ENCODE measurements at regions not wholly inside any gene's neighbourhood (a gene's known extent, or its start where the extent isn't known, plus 50 kb on each side); places are given as distances from the start of the nearest gene placed in this dataset.

DNA sequence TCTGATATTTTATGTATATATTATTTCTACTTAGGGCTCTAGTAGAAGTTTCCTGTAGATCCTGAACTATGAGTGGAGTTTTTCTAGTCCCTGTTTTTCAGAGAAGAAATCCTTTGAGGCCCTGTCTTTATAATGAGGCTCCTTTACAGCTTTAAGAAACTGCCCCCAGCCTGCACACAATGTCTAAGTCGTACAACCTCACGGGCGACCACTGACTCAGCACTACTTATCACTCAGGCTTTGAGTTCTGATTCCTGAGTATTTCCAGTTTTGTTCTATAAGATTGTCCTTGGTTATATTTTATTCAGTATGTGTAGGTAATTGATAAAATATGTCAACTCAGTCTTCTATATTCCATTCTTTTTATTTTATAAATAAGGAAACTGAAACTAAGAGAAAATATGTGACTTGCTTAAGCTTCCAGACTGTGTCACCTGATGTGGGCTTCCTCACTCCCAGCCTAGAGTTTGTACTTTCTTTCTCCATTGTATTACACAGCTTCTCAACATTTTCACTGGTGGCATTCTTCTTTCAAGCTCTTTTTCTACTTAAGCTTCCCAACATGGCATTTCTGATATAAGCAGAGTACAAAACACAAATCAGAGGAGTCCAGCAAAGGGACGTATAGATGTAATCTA is 167.0 kb downstream of the TBX18 start:
- no CpG with 5 or more reads among the region's 4 CpGs for WGBS (ENCODE audit: insufficient coverage)
- no peak overlapping the region for H3K4me3 Mint-ChIP-seq
- no peaks in the 10 kb centered on the region for H3K9me3 ChIP-seq (replicated peaks in 1 of 2; ENCODE audit: control insufficient read depth in 1 of 2, insufficient read depth in 1 of 2, low read length in 2 of 2)
- no peaks in the 10 kb centered on the region for H3K27me3 ChIP-seq (ENCODE audit: control insufficient read depth in 2 of 2, insufficient read depth in 2 of 2, low read length in 2 of 2)
- no peaks in the 10 kb centered on the region for H3K36me3 Mint-ChIP-seq
- TF ChIP-seq, protein P1, sequence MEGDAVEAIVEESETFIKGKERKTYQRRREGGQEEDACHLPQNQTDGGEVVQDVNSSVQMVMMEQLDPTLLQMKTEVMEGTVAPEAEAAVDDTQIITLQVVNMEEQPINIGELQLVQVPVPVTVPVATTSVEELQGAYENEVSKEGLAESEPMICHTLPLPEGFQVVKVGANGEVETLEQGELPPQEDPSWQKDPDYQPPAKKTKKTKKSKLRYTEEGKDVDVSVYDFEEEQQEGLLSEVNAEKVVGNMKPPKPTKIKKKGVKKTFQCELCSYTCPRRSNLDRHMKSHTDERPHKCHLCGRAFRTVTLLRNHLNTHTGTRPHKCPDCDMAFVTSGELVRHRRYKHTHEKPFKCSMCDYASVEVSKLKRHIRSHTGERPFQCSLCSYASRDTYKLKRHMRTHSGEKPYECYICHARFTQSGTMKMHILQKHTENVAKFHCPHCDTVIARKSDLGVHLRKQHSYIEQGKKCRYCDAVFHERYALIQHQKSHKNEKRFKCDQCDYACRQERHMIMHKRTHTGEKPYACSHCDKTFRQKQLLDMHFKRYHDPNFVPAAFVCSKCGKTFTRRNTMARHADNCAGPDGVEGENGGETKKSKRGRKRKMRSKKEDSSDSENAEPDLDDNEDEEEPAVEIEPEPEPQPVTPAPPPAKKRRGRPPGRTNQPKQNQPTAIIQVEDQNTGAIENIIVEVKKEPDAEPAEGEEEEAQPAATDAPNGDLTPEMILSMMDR (IDR thresholded peaks at IDR 0.05) = no peak
- H3K4me2 ChIP-seq (replicated peaks; ENCODE audit: extremely low read depth, low read length, poor library complexity, severe bottlenecking) = no peak overlapping the region
- no peak overlapping the region for H2AFZ ChIP-seq (ENCODE audit: insufficient read depth, low read depth, low read length, poor library complexity, severe bottlenecking)
- peaks cover 0 to 11% (median 2%) of the 10 kb centered on the region in 7 donors for H3K9me3 Mint-ChIP-seq
- no peaks in the 10 kb centered on the region for H3K4me1 ChIP-seq (ENCODE audit: control insufficient read depth in 1 of 2, insufficient read depth in 2 of 2, low read length in 2 of 2)
- H3K36me3 ChIP-seq (replicated peaks in 1 of 2; ENCODE audit: control insufficient read depth in 1 of 2, insufficient read depth in 2 of 2, low read length in 2 of 2) = no peaks in the 10 kb centered on the region
- H3K27ac ChIP-seq (ENCODE audit: low read depth in 1 of 2, low read length in 2 of 2) = no peak overlapping the region
- H3K4me1 Mint-ChIP-seq = no peaks in the 10 kb centered on the region
- H3K27ac Mint-ChIP-seq = no peak overlapping the region
- H3K27me3 Mint-ChIP-seq (ENCODE audit: low read depth in 3 of 3) = peaks cover 0 to 1% (median 0%) of the 10 kb centered on the region in 3 donors
- intact Hi-C loops (cut with micrococcal nuclease) = no loop called here
- no peaks in the 10 kb centered on the region for H4K20me1 ChIP-seq (ENCODE audit: insufficient read depth, low read length)
- no peaks in the 10 kb centered on the region for H3K79me2 ChIP-seq (ENCODE audit: insufficient read depth, low read length)
- no peak overlapping the region for H3K4me3 ChIP-seq (replicated peaks in 1 of 3; ENCODE audit: low read depth in 2 of 3, low read length in 3 of 3)
- DNase-seq = no peak
- H3K9ac ChIP-seq (ENCODE audit: insufficient read depth, low read length, poor library complexity, severe bottlenecking) = no peak overlapping the region

GRCh38 chr6:84596488-84596887 is 167.9 kb downstream of the TBX18 start:
- no peaks in the 10 kb centered on the region for H3K9me3 ChIP-seq (replicated peaks in 1 of 2; ENCODE audit: control insufficient read depth in 1 of 2, insufficient read depth in 1 of 2, low read length in 2 of 2)
- no peaks in the 10 kb centered on the region for H4K20me1 ChIP-seq (ENCODE audit: insufficient read depth, low read length)
- Mint-ChIP-seq H3K9me3 (peaks cover 0 to 7% (median 2%) of the 10 kb centered on the region in 7 donors), H3K4me1 (no peaks in the 10 kb centered on the region), H3K27me3 (ENCODE audit: low read depth in 3 of 3) (peaks cover 0 to 1% (median 0%) of the 10 kb centered on the region in 3 donors), H3K4me3 (no peak overlapping the region), H3K27ac (no peak overlapping the region), H3K36me3 (no peaks in the 10 kb centered on the region)
- no peak overlapping the region for H3K4me2 ChIP-seq (replicated peaks; ENCODE audit: extremely low read depth, low read length, poor library complexity, severe bottlenecking)
- H3K4me3 ChIP-seq (replicated peaks in 1 of 3; ENCODE audit: low read depth in 2 of 3, low read length in 3 of 3) = no peak overlapping the region
- TF ChIP-seq, protein P1 (IDR thresholded peaks at IDR 0.05) = no peak
- no peak overlapping the region for H2AFZ ChIP-seq (ENCODE audit: insufficient read depth, low read depth, low read length, poor library complexity, severe bottlenecking)
- no peaks in the 10 kb centered on the region for H3K79me2 ChIP-seq (ENCODE audit: insufficient read depth, low read length)
- intact Hi-C loops (cut with micrococcal nuclease) = no loop called here
- no peaks in the 10 kb centered on the region for H3K4me1 ChIP-seq (ENCODE audit: control insufficient read depth in 1 of 2, insufficient read depth in 2 of 2, low read length in 2 of 2)
- no CpG with 5 or more reads among the region's 1 CpG for WGBS (ENCODE audit: insufficient coverage)
- no peak overlapping the region for H3K27ac ChIP-seq (ENCODE audit: low read depth in 1 of 2, low read length in 2 of 2)
- H3K9ac ChIP-seq (ENCODE audit: insufficient read depth, low read length, poor library complexity, severe bottlenecking) = no peak overlapping the region
- H3K27me3 ChIP-seq (ENCODE audit: control insufficient read depth in 2 of 2, insufficient read depth in 2 of 2, low read length in 2 of 2) = no peaks in the 10 kb centered on the region
- H3K36me3 ChIP-seq (replicated peaks in 1 of 2; ENCODE audit: control insufficient read depth in 1 of 2, insufficient read depth in 2 of 2, low read length in 2 of 2) = no peaks in the 10 kb centered on the region
- DNase-seq = no peak
